IMR-90 (cell line): ENCODE measurements at regions not wholly inside any gene's neighbourhood (a gene's known extent, or its start where the extent isn't known, plus 50 kb on each side); places are given as distances from the start of the nearest gene placed in this dataset.

Experiments used
- ATAC-seq: fragments of 200-7000 bp; cut with Tn5 transposase; 2 replicates; pipeline ENCODE4 v1.9.1; 2020; ENCODE audit warnings: low read depth, mild to moderate bottlenecking, moderate library complexity
- BruUV-seq: library from RNA; stranded (reverse); fragments of 400-500 nt; replicated peaks from 2 replicates; lab custom pipeline; 2021; lab: Mats Ljungman, UMichigan
- CTCF ChIA-PET: fragments of 300-600 bp; formaldehyde crosslinking; extraction: SDS; loops from one replicate; lab custom pipeline; 2021; ENCODE audit warnings: antibody characterized with exemption; lab: Yijun Ruan, JAX
- POLR2A ChIA-PET: fragments of 300-600 bp; sonication (Branson Sonifier 250); formaldehyde crosslinking; loops from one replicate; lab custom pipeline; 2022; ENCODE audit warnings: antibody characterized with exemption; ENCODE audit not compliant: unreplicated experiment; lab: Charles Lee
- DNase-seq: peaks from one replicate; pipeline ENCODE4 v3.0.0; 2013
- H2AFZ ChIP-seq: replicated peaks from 2 replicates; pipeline ENCODE3; 2013; ENCODE audit warnings: low read length, mild to moderate bottlenecking; ENCODE audit not compliant: poor library complexity
- H2AK5ac ChIP-seq: 2 replicates; pipeline ENCODE4 v1.6.1; 2013; ENCODE audit warnings: low read depth, low read length, inconsistent platforms
- H2AK9ac ChIP-seq: replicated peaks from 2 replicates; pipeline ENCODE3; 2013; ENCODE audit warnings: mild to moderate bottlenecking, low read depth, low read length, moderate library complexity; ENCODE audit not compliant: poor library complexity
- H2BK120ac ChIP-seq: 2 replicates; pipeline ENCODE4 v1.6.1; 2013; ENCODE audit warnings: low read depth, low read length, inconsistent platforms
- H2BK15ac ChIP-seq: 3 replicates; pipeline ENCODE4 v1.6.1; 2013; ENCODE audit warnings: low read depth, low read length, inconsistent platforms
- H2BK20ac ChIP-seq: 2 replicates; pipeline ENCODE4 v1.6.1; 2013; ENCODE audit warnings: low read depth, mild to moderate bottlenecking, inconsistent platforms, low read length, moderate library complexity
- H2BK5ac ChIP-seq: 2 replicates; pipeline ENCODE4 v1.6.1; 2013; ENCODE audit warnings: mild to moderate bottlenecking, low read depth, low read length, inconsistent platforms; ENCODE audit not compliant: poor library complexity, severe bottlenecking
- H3K14ac ChIP-seq: replicated peaks from 2 replicates; pipeline ENCODE4 v1.6.1; 2013; ENCODE audit warnings: low read depth, low read length, inconsistent platforms
- H3K18ac ChIP-seq: 2 replicates; pipeline ENCODE4 v1.6.1; 2013; ENCODE audit warnings: low read depth, low read length, control low read depth
- H3K23ac ChIP-seq: 2 replicates; pipeline ENCODE4 v1.6.1; 2013; ENCODE audit warnings: low read depth, low read length, inconsistent platforms
- H3K27ac ChIP-seq: 2 replicates; pipeline ENCODE4 v1.5.1; 2013; ENCODE audit warnings: mild to moderate bottlenecking, control low read depth, low read length; ENCODE audit not compliant: insufficient read depth
- H3K27me3 ChIP-seq: 2 replicates; pipeline ENCODE4 v1.6.1; 2013; ENCODE audit warnings: low read length; ENCODE audit not compliant: control insufficient read depth, insufficient read depth
- H3K36me3 ChIP-seq: 2 replicates; pipeline ENCODE4 v1.6.1; 2013; ENCODE audit warnings: low read length, mixed read lengths; ENCODE audit not compliant: control insufficient read depth, insufficient read depth
- H3K4ac ChIP-seq: 2 replicates; pipeline ENCODE4 v1.6.1; 2013; ENCODE audit warnings: low read depth, low read length, inconsistent platforms
- H3K4me1 ChIP-seq: 2 replicates; pipeline ENCODE4 v1.6.1; 2013; ENCODE audit warnings: low read length, mixed read lengths; ENCODE audit not compliant: control insufficient read depth, insufficient read depth
- H3K4me2 ChIP-seq: 2 replicates; pipeline ENCODE4 v1.6.1; 2013; ENCODE audit warnings: low read depth, mild to moderate bottlenecking, control low read depth, low read length, moderate library complexity
- H3K4me3 ChIP-seq: 2 replicates; pipeline ENCODE4 v1.5.1; 2013; ENCODE audit warnings: low read depth, mild to moderate bottlenecking, control low read depth, low read length, moderate library complexity; ENCODE audit not compliant: insufficient read depth
- H3K56ac ChIP-seq: 2 replicates; pipeline ENCODE4 v1.6.1; 2013; ENCODE audit warnings: low read length, inconsistent platforms; ENCODE audit not compliant: insufficient read depth; ENCODE audit errors: extremely low read depth
- H3K79me1 ChIP-seq, 2 experiments: 2 replicates each; pipeline ENCODE4 v1.6.1; 2013; ENCODE audit warnings: low read length in 2 of 2, inconsistent platforms in 1 of 2, low read depth in 1 of 2
- H3K9ac ChIP-seq: 2 replicates; pipeline ENCODE4 v1.6.1; 2013; ENCODE audit warnings: low read depth, low read length, control low read depth
- H3K9me1 ChIP-seq: 2 replicates; pipeline ENCODE4 v1.6.1; 2013; ENCODE audit warnings: low read length, inconsistent platforms; ENCODE audit not compliant: insufficient read depth
- H3K9me3 ChIP-seq: 2 replicates; pipeline ENCODE4 v1.6.1; 2013; ENCODE audit warnings: low read length; ENCODE audit not compliant: control insufficient read depth, insufficient read depth
- H4K20me1 ChIP-seq: 2 replicates; pipeline ENCODE4 v1.6.1; 2013; ENCODE audit warnings: low read length, inconsistent platforms; ENCODE audit not compliant: insufficient read depth
- H4K5ac ChIP-seq: 2 replicates; pipeline ENCODE4 v1.6.1; 2013; ENCODE audit warnings: mild to moderate bottlenecking, low read depth, low read length, control low read depth
- H4K8ac ChIP-seq, 2 experiments: 2 replicates each; pipeline ENCODE4 v1.6.1; 2013; ENCODE audit warnings: low read depth in 2 of 2, low read length in 2 of 2, control low read depth in 1 of 2, inconsistent platforms in 1 of 2
- H4K91ac ChIP-seq: 2 replicates; pipeline ENCODE4 v1.6.1; 2013; ENCODE audit warnings: low read depth, low read length, inconsistent platforms; ENCODE audit not compliant: insufficient read depth
- BHLHE40 ChIP-seq: fragments of 150-350 bp; IDR thresholded peaks from 2 replicates; pipeline ENCODE4 v1.6.1; 2016; ENCODE audit warnings: mild to moderate bottlenecking, low read depth, low read length
- CEBPB ChIP-seq: IDR thresholded peaks from 2 replicates; pipeline ENCODE4 v1.6.1; 2012; ENCODE audit warnings: low read depth, low read length, improper control_type of control experiment
- MAFK ChIP-seq: IDR thresholded peaks from 2 replicates; pipeline ENCODE4 v1.6.1; 2012; ENCODE audit warnings: low read depth, low read length, improper control_type of control experiment
- NFE2L2 ChIP-seq: fragments of 150-350 bp; IDR thresholded peaks from 2 replicates; pipeline ENCODE4 v1.6.1; 2016; ENCODE audit warnings: low read depth, mild to moderate bottlenecking, low read length
- RFX5 ChIP-seq: IDR thresholded peaks from 2 replicates; pipeline ENCODE4 v1.8.0; 2012; ENCODE audit warnings: low read depth, mild to moderate bottlenecking, low read length, moderate library complexity
- dilution Hi-C: fragments of 300-500 bp; cut with HindIII; formaldehyde crosslinking; loops from one replicate; pipeline ENCODE4 v1.14.3; 2018; ENCODE audit warnings: low sequenced_read_pairs; ENCODE audit not compliant: unreplicated experiment
- in situ Hi-C: fragments of 300-500 bp; cut with MboI; formaldehyde crosslinking; loops from 3 replicates; pipeline ENCODE4 v1.14.3; 2019; ENCODE audit warnings: low sequenced_read_pairs, inconsistent platforms, mixed read lengths
- intact Hi-C: fragments of 100-400 bp; cut with micrococcal nuclease; formaldehyde crosslinking; loops from 2 replicates; pipeline ENCODE4 v1.10.0; 2022
- TF ChIP-seq, protein P1 (sequence below): fragments of 150-350 bp; IDR thresholded peaks from 2 replicates; pipeline ENCODE4 v1.6.1; 2017; ENCODE audit warnings: mild to moderate bottlenecking, antibody characterized with exemption, low read length, low read depth
- TF ChIP-seq, protein P2 (sequence below): fragments of 150-350 bp; IDR thresholded peaks from 2 replicates; pipeline ENCODE4 v1.6.1; 2016; ENCODE audit warnings: low read depth, mild to moderate bottlenecking, low read length, moderate library complexity, borderline replicate concordance

DNA sequence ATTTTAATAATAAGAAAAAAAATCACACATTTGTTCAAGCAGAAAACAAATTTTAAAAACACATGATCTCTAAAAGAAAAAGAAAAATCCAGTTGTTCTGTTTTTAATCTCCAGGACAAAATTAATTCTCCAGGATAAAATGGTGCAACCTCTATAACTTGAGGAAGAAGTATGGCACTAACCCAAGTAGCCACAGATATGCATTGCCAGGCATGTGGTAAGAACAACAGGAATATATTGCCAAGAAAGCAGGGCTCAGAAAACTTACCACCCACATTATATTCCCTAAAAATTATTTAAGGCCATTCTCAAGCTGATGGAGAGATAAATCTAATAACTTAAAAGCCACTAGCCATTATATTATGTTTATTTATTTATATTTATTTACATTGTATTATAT lies 295.7 kb upstream of the TMCO5A start:
- TF ChIP-seq, protein P1, sequence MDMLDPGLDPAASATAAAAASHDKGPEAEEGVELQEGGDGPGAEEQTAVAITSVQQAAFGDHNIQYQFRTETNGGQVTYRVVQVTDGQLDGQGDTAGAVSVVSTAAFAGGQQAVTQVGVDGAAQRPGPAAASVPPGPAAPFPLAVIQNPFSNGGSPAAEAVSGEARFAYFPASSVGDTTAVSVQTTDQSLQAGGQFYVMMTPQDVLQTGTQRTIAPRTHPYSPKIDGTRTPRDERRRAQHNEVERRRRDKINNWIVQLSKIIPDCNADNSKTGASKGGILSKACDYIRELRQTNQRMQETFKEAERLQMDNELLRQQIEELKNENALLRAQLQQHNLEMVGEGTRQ, result no peak
- TF ChIP-seq BHLHE40 (no peak), RFX5 (no peak), CEBPB (no peak), NFE2L2 (no peak), MAFK (no peak)
- TF ChIP-seq, protein P2, sequence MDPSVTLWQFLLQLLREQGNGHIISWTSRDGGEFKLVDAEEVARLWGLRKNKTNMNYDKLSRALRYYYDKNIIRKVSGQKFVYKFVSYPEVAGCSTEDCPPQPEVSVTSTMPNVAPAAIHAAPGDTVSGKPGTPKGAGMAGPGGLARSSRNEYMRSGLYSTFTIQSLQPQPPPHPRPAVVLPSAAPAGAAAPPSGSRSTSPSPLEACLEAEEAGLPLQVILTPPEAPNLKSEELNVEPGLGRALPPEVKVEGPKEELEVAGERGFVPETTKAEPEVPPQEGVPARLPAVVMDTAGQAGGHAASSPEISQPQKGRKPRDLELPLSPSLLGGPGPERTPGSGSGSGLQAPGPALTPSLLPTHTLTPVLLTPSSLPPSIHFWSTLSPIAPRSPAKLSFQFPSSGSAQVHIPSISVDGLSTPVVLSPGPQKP, result no peak
- no peak overlapping the region for H3K27ac ChIP-seq
- no peak overlapping the region for H3K56ac ChIP-seq
- H3K4me1 ChIP-seq, result no peaks in the 10 kb centered on the region
- H3K4ac ChIP-seq, result no peak overlapping the region
- ChIA-PET POLR2A (no interaction called here), CTCF (interaction anchor here (0.8 kb wide), 1 partner anchor 15 kb away, joined by 3 read pairs; no protein-coding TSS in a partner anchor)
- intact Hi-C loops (no loop called here), in situ Hi-C loops (no loop called here), dilution Hi-C loops (no loop called here)
- H2AK5ac ChIP-seq, result no peak overlapping the region
- no peak overlapping the region for H4K8ac ChIP-seq
- H2BK5ac ChIP-seq, result no peak overlapping the region
- no peak for ATAC-seq
- H3K4me2 ChIP-seq, result no peak overlapping the region
- H2AK9ac ChIP-seq, result no peak overlapping the region
- no peak overlapping the region for H2BK120ac ChIP-seq
- H3K9me3 ChIP-seq, result no peaks in the 10 kb centered on the region
- no peaks in the 10 kb centered on the region for H4K20me1 ChIP-seq
- H3K9me1 ChIP-seq, result no peaks in the 10 kb centered on the region
- no peak overlapping the region for H3K18ac ChIP-seq
- no peaks in the 10 kb centered on the region for H3K36me3 ChIP-seq
- no peak overlapping the region for H3K14ac ChIP-seq
- H3K79me1 ChIP-seq, result no peaks in the 10 kb centered on the region
- H2BK20ac ChIP-seq, result no peak overlapping the region
- H3K23ac ChIP-seq, result no peak overlapping the region
- DNase-seq, result no peak
- no peak overlapping the region for H2BK15ac ChIP-seq
- no peak overlapping the region for H4K91ac ChIP-seq
- H4K5ac ChIP-seq, result no peak overlapping the region
- H2AFZ ChIP-seq, result no peak overlapping the region
- H3K4me3 ChIP-seq, result no peak overlapping the region
- no peaks in the 10 kb centered on the region for H3K27me3 ChIP-seq
- no TSS peak for BruUV-seq
- H3K9ac ChIP-seq, result no peak overlapping the region
